ENCODE measurements at regions not wholly inside any gene's neighbourhood (a gene's known extent, or its start where the extent isn't known, plus 50 kb on each side); places are given as distances from the start of the nearest gene placed in this dataset.

DNA sequence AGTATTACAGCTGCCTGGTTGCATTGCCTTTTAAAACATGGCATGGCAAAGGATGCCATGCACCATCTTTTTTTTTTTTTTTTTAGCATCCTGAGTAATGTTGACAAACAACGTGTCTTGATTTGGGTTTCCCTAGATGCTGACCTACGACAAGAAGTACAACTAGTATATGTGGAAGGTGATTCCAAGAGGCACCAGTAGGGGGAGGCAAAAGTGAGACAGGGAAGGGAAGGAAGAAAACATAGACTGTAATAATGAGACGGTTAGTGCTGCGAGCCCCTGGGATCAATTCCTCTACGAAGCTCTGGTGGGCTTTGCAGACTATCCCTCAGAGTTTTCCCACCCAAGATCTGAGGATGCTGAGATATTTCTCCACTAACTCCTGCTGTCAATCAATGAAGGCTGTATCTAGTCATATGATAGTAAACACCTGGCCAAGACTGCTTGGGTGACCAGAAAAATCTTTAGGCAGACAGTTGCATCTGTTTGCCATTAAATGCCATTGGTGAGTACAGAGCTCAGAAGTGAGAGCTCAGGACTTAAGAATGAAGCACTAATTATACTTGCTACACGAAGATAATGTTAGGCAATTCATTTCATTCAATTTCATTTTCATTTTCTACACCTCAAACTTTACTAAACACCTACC, 458.6 kb upstream of the GOT2 start:
- Histone ChIP-seq H3K9me3 (ENCODE audit: low read length) (no peaks in the 10 kb centered on the region), H3K4me3 (ENCODE audit: low read length) (no peak overlapping the region), H3K79me2 (replicated peaks; ENCODE audit: insufficient read depth, low read length) (no peaks in the 10 kb centered on the region), H3K27me3 (ENCODE audit: insufficient read depth, low read depth, low read length) (no peaks in the 10 kb centered on the region), H2AFZ (ENCODE audit: low read depth, low read length) (no peak overlapping the region), H3K27ac (ENCODE audit: low read length) (no peak overlapping the region), H3K9me2 (ENCODE audit: insufficient read depth, low read length) (no peaks in the 10 kb centered on the region), H3K4me2 (ENCODE audit: low read length) (no peak overlapping the region), H3K36me3 (ENCODE audit: insufficient read depth, low read length) (no peaks in the 10 kb centered on the region), H4K20me1 (ENCODE audit: insufficient read depth) (no peaks in the 10 kb centered on the region), H3K9ac (ENCODE audit: low read length) (no peak overlapping the region), H3F3A (ENCODE audit: insufficient read depth, low read length, poor library complexity, severe bottlenecking) (no peaks in the 10 kb centered on the region)
- TF ChIP-seq, protein P1, sequence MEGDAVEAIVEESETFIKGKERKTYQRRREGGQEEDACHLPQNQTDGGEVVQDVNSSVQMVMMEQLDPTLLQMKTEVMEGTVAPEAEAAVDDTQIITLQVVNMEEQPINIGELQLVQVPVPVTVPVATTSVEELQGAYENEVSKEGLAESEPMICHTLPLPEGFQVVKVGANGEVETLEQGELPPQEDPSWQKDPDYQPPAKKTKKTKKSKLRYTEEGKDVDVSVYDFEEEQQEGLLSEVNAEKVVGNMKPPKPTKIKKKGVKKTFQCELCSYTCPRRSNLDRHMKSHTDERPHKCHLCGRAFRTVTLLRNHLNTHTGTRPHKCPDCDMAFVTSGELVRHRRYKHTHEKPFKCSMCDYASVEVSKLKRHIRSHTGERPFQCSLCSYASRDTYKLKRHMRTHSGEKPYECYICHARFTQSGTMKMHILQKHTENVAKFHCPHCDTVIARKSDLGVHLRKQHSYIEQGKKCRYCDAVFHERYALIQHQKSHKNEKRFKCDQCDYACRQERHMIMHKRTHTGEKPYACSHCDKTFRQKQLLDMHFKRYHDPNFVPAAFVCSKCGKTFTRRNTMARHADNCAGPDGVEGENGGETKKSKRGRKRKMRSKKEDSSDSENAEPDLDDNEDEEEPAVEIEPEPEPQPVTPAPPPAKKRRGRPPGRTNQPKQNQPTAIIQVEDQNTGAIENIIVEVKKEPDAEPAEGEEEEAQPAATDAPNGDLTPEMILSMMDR (IDR thresholded peaks at IDR 0.05; ENCODE audit: poor library complexity, severe bottlenecking): peak; percentile 31
- TF ChIP-seq MXI1 (conservative IDR thresholded peaks at IDR 0.05; ENCODE audit: poor library complexity, severe bottlenecking): no peak

DNA sequence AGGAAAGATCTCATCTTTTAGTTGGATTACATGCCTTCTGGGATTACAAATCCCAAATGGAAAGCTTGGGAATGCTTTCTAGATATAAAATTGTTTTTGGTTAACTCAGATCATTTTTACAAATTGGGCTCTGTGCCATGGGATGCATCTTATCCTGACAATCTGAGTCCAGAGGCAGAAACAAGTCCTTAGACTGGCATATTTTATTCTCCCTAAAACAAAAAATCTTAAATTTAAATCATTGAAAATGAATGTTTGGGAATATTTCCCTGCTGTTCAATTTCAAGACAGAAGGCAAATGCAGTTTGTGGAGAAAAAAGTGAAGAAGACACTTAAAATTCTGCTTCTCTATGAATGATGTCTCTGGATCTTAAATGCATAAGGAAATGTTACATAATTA, 456.6 kb upstream of the GOT2 start:
- no peaks in the 10 kb centered on the region for H3K79me2 ChIP-seq (replicated peaks; ENCODE audit: insufficient read depth, low read length)
- no peak overlapping the region for H3K4me2 ChIP-seq (ENCODE audit: low read length)
- TF ChIP-seq, protein P2, sequence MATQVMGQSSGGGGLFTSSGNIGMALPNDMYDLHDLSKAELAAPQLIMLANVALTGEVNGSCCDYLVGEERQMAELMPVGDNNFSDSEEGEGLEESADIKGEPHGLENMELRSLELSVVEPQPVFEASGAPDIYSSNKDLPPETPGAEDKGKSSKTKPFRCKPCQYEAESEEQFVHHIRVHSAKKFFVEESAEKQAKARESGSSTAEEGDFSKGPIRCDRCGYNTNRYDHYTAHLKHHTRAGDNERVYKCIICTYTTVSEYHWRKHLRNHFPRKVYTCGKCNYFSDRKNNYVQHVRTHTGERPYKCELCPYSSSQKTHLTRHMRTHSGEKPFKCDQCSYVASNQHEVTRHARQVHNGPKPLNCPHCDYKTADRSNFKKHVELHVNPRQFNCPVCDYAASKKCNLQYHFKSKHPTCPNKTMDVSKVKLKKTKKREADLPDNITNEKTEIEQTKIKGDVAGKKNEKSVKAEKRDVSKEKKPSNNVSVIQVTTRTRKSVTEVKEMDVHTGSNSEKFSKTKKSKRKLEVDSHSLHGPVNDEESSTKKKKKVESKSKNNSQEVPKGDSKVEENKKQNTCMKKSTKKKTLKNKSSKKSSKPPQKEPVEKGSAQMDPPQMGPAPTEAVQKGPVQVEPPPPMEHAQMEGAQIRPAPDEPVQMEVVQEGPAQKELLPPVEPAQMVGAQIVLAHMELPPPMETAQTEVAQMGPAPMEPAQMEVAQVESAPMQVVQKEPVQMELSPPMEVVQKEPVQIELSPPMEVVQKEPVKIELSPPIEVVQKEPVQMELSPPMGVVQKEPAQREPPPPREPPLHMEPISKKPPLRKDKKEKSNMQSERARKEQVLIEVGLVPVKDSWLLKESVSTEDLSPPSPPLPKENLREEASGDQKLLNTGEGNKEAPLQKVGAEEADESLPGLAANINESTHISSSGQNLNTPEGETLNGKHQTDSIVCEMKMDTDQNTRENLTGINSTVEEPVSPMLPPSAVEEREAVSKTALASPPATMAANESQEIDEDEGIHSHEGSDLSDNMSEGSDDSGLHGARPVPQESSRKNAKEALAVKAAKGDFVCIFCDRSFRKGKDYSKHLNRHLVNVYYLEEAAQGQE (IDR thresholded peaks at IDR 0.05; ENCODE audit: borderline replicate concordance): no peak
- no peak for TF ChIP-seq EZH2 (IDR thresholded peaks at IDR 0.05; ENCODE audit: borderline replicate concordance, insufficient read depth, low read length, poor library complexity, severe bottlenecking)
- no peak for TF ChIP-seq POLR2AphosphoS5 (IDR thresholded peaks at IDR 0.05)
- no peak for TF ChIP-seq SMC3 (conservative IDR thresholded peaks at IDR 0.05; ENCODE audit: poor library complexity)
- TF ChIP-seq, protein P1 (IDR thresholded peaks at IDR 0.05; ENCODE audit: poor library complexity, severe bottlenecking): no peak
- TF ChIP-seq RAD21 (conservative IDR thresholded peaks at IDR 0.05): no peak
- TF ChIP-seq TAF1 (IDR thresholded peaks at IDR 0.05; ENCODE audit: low read depth): no peak
- no peak for TF ChIP-seq MXI1 (conservative IDR thresholded peaks at IDR 0.05; ENCODE audit: poor library complexity, severe bottlenecking)
- no peak for TF ChIP-seq EP300 (conservative IDR thresholded peaks at IDR 0.05; ENCODE audit: poor library complexity, severe bottlenecking)
- H4K20me1 ChIP-seq (ENCODE audit: insufficient read depth): no peaks in the 10 kb centered on the region
- H3K27ac ChIP-seq (ENCODE audit: low read length): no peak overlapping the region
- no peak overlapping the region for H3K4me3 ChIP-seq (ENCODE audit: low read length)
- no peaks in the 10 kb centered on the region for H3K36me3 ChIP-seq (ENCODE audit: insufficient read depth, low read length)
- H3K9me3 ChIP-seq (ENCODE audit: low read length): no peaks in the 10 kb centered on the region
- H3K9me2 ChIP-seq (ENCODE audit: insufficient read depth, low read length): no peaks in the 10 kb centered on the region
- H3K9ac ChIP-seq (ENCODE audit: low read length): no peak overlapping the region
- no peak overlapping the region for H2AFZ ChIP-seq (ENCODE audit: low read depth, low read length)
- no peaks in the 10 kb centered on the region for H3K27me3 ChIP-seq (ENCODE audit: insufficient read depth, low read depth, low read length)
- H3F3A ChIP-seq (ENCODE audit: insufficient read depth, low read length, poor library complexity, severe bottlenecking): no peaks in the 10 kb centered on the region

Data from neural cell (in vitro differentiated cells).